GM18508 (cell line): ENCODE measurements at regions not wholly inside any gene's neighbourhood (a gene's known extent, or its start where the extent isn't known, plus 50 kb on each side); places are given as distances from the start of the nearest gene placed in this dataset.
"Not testable (repeated sequence)": the region's sequence is repeated elsewhere in the genome, so short reads cannot be mapped to it uniquely, and the experiment has no call there.

Source experiments
- ATAC-seq: cut with Tn5 transposase; IDR thresholded peaks from one replicate; pipeline ENCODE4 v1.9.1; 2021; ENCODE audit warnings: moderate number of reproducible peaks; ENCODE audit not compliant: insufficient read depth, unreplicated experiment

- no peak for ATAC-seq
These were observed 62.4 kb downstream of the CRYBB2 start for GRCh38 chr22:25281675-25282345.

- ATAC-seq, result no peak
These were observed 62.9 kb downstream of the CRYBB2 start for GRCh38 chr22:25282346-25282670.

- ATAC-seq, result no peak
These were observed 63.5 kb downstream of the CRYBB2 start for GRCh38 chr22:25282671-25283561.

GRCh38 chr22:25288481-25288880, 69.0 kb downstream of the CRYBB2 start:
- ATAC-seq, result not testable (repeated sequence)

GRCh38 chr22:25301912-25302311, 82.5 kb downstream of the CRYBB2 start:
- not testable (repeated sequence) for ATAC-seq

- not testable (repeated sequence) for ATAC-seq
These were observed 90.1 kb downstream of the CRYBB2 start for GRCh38 chr22:25309586-25309985.

GRCh38 chr22:25311924-25312323, 92.5 kb downstream of the CRYBB2 start:
- ATAC-seq, result not testable (repeated sequence)

- no peak for ATAC-seq
These were observed 98.8 kb downstream of the CRYBB2 start for GRCh38 chr22:25318081-25318823.

- ATAC-seq, result no peak
These were observed 107.7 kb downstream of the CRYBB2 start for GRCh38 chr22:25327018-25327755.

GRCh38 chr22:25331050-25331449, 111.6 kb downstream of the CRYBB2 start:
- ATAC-seq, result no peak

- ATAC-seq, result not testable (repeated sequence)
These were observed 112.5 kb downstream of the CRYBB2 start for GRCh38 chr22:25331911-25332310.

GRCh38 chr22:25332386-25332785, 112.9 kb downstream of the CRYBB2 start:
- no peak for ATAC-seq

GRCh38 chr22:25334162-25334490, 114.7 kb downstream of the CRYBB2 start:
- ATAC-seq, result no peak

- not testable (repeated sequence) for ATAC-seq
These were observed 115.2 kb downstream of the CRYBB2 start for GRCh38 chr22:25334631-25335030.

- ATAC-seq, result not testable (repeated sequence)
These were observed 115.8 kb downstream of the CRYBB2 start for GRCh38 chr22:25335276-25335675.

GRCh38 chr22:25340536-25340935, 121.1 kb downstream of the CRYBB2 start:
- ATAC-seq, result not testable (repeated sequence)

- not testable (repeated sequence) for ATAC-seq
These were observed 124.9 kb downstream of the CRYBB2 start for GRCh38 chr22:25344366-25344765.

- ATAC-seq, result no peak
These were observed 127.7 kb downstream of the CRYBB2 start for GRCh38 chr22:25346859-25347751.

GRCh38 chr22:25347752-25348102, 128.3 kb downstream of the CRYBB2 start:
- ATAC-seq, result no peak
